GM23248 (cell line): ENCODE measurements at regions not wholly inside any gene's neighbourhood (a gene's known extent, or its start where the extent isn't known, plus 50 kb on each side); places are given as distances from the start of the nearest gene placed in this dataset.
A peak's percentile ranks its signal among the peaks of the same experiment; 100 is the strongest.

ENCODE experiments used
- DNase-seq: peaks from one replicate; pipeline ENCODE4 v3.0.0-alpha.2; 2015
- H2AFZ ChIP-seq: fragments of 200-600 bp; sonication (generic); 2 replicates; pipeline ENCODE4 v1.6.1; 2016; ENCODE audit warnings: antibody characterized with exemption
- H3F3A ChIP-seq: fragments of 200-600 bp; sonication (generic); 2 replicates; pipeline ENCODE4 v1.6.1; 2016; ENCODE audit warnings: mild to moderate bottlenecking, antibody characterized with exemption, mixed run types; ENCODE audit not compliant: insufficient read depth
- H3K27ac ChIP-seq: fragments of 200-600 bp; sonication (generic); 2 replicates; pipeline ENCODE4 v1.5.1; 2016; ENCODE audit warnings: mild to moderate bottlenecking
- H3K27me3 ChIP-seq: fragments of 200-600 bp; sonication (generic); replicated peaks from 2 replicates; pipeline ENCODE4 v1.6.1; 2016; ENCODE audit warnings: mild to moderate bottlenecking; ENCODE audit not compliant: insufficient read depth
- H3K36me3 ChIP-seq: fragments of 200-600 bp; sonication (generic); 2 replicates; pipeline ENCODE4 v1.6.1; 2016; ENCODE audit warnings: low read depth, mild to moderate bottlenecking
- H3K4me1 ChIP-seq: fragments of 200-600 bp; sonication (generic); 2 replicates; pipeline ENCODE4 v1.6.1; 2016; ENCODE audit warnings: mild to moderate bottlenecking; ENCODE audit not compliant: insufficient read depth
- H3K4me2 ChIP-seq: fragments of 200-600 bp; sonication (generic); one replicate; pipeline ENCODE4 v1.6.1; 2016; ENCODE audit warnings: mild to moderate bottlenecking; ENCODE audit not compliant: unreplicated experiment
- H3K4me3 ChIP-seq: fragments of 200-600 bp; sonication (generic); 2 replicates; pipeline ENCODE4 v1.5.1; 2016; ENCODE audit warnings: mild to moderate bottlenecking
- H3K79me2 ChIP-seq: fragments of 200-600 bp; sonication (generic); 2 replicates; pipeline ENCODE4 v1.6.1; 2016; ENCODE audit warnings: mild to moderate bottlenecking; ENCODE audit not compliant: insufficient read depth
- H3K9ac ChIP-seq: fragments of 200-600 bp; sonication (generic); 2 replicates; pipeline ENCODE4 v1.6.1; 2016; ENCODE audit warnings: mild to moderate bottlenecking
- H3K9me2 ChIP-seq: fragments of 200-600 bp; sonication (generic); 2 replicates; pipeline ENCODE4 v1.6.1; 2016; ENCODE audit warnings: mixed run types, mild to moderate bottlenecking, moderate library complexity; ENCODE audit not compliant: insufficient read depth
- H3K9me3 ChIP-seq: fragments of 200-600 bp; sonication (generic); one replicate; pipeline ENCODE4 v1.6.1; 2017; ENCODE audit warnings: low read depth
- H4K20me1 ChIP-seq: fragments of 200-600 bp; sonication (generic); 2 replicates; pipeline ENCODE4 v1.6.0; 2016; ENCODE audit not compliant: insufficient read depth
- EZH2 ChIP-seq: fragments of 200-600 bp; sonication (generic); IDR thresholded peaks from 2 replicates; pipeline ENCODE4 v1.6.1; 2018; ENCODE audit warnings: antibody characterized with exemption, mild to moderate bottlenecking; ENCODE audit not compliant: insufficient read depth, poor library complexity, severe bottlenecking
- EZH2phosphoT487 ChIP-seq: fragments of 200-600 bp; sonication (generic); IDR thresholded peaks from 2 replicates; pipeline ENCODE4 v1.6.1; 2018; ENCODE audit warnings: antibody characterized with exemption, moderate library complexity, mild to moderate bottlenecking, low read depth; ENCODE audit not compliant: insufficient read depth
- WGBS, 2 experiments: methylation state at CpG; one replicate each; pipeline ENCODE4 v1.1.6; 2015 to 2017; ENCODE audit warnings: low lambda C conversion rate in 2 of 2, low coverage in 1 of 2; ENCODE audit errors: missing lambda C conversion rate in 2 of 2; 5-methylcytosine and 5-hydroxymethylcytosine counted together
- in situ Hi-C: fragments of 300-500 bp; cut with MboI; formaldehyde crosslinking; loops from 2 replicates; pipeline ENCODE4 v1.15.0; 2020

DNA sequence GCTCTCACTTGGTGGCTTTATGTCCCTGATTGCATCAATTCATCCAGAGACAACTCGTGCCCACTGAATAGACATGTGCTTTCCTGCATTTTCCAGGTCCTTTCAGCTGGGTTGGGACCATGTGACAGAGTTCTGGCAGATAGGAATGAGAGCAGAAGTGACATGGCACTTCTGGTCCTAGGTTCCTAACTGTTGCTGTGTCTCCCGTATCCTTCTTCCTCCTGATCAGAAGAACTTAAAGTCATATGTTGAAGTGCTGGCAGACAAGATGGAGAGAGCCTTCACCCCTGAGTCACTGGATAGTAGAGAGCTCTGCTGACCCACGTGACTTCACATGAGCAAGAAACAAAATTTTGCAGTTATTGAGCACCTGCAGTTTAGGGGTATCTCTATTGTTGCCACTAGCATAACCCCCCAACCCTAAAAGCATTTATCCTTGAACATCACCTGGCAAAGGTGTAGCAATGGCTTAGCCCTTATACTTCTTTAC lies 80.0 kb downstream of the NREP start:
- H3K9me2 ChIP-seq: no peaks in the 10 kb centered on the region
- H3K36me3 ChIP-seq: no peaks in the 10 kb centered on the region
- DNase-seq: peak; percentile 67
- no peak overlapping the region for H3K4me3 ChIP-seq
- peak overlapping the region; percentile 49 for H2AFZ ChIP-seq
- H3K9ac ChIP-seq: peak overlapping the region; percentile 32; the same call in 1 of the 2 replicates
- in situ Hi-C loops: no loop called here
- no peaks in the 10 kb centered on the region for H3K79me2 ChIP-seq
- peaks cover 42% of the 10 kb centered on the region for H3F3A ChIP-seq
- H4K20me1 ChIP-seq: no peaks in the 10 kb centered on the region
- H3K27ac ChIP-seq: peak overlapping the region; percentile 75
- no peak for TF ChIP-seq EZH2
- H3K4me1 ChIP-seq: peaks cover 45% of the 10 kb centered on the region
- H3K4me2 ChIP-seq: peak overlapping the region; percentile 60
- H3K27me3 ChIP-seq: no peaks in the 10 kb centered on the region
- 24 to 25% methylated on average over 3 of the region's 3 CpGs for WGBS, 2 experiments
- H3K9me3 ChIP-seq: no peaks in the 10 kb centered on the region

DNA sequence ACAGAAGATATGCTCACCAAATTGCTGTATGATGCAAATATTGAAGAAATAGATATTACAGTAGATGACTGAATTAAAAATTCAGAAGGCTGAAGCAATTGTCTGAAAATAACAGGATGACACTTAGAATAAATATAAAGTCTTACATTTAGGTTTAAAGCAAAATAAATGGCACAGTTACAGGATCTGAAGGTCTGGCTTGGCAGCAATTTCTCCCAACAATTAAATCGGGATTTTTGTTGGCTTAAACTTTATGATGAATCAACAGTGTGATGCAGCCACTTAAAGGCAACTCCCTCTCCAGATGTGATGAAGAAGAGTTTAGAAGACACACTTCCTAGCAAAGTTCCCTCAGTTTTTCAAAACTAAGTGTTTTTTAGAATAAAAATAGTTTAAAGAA lies 80.5 kb downstream of the NREP start:
- Histone ChIP-seq H3K4me3 (no peak overlapping the region), H3K4me2 (peak overlapping the region; percentile 60), H4K20me1 (no peaks in the 10 kb centered on the region), H3K4me1 (peaks cover 40% of the 10 kb centered on the region), H3K79me2 (no peaks in the 10 kb centered on the region), H3K9me3 (no peaks in the 10 kb centered on the region), H3K27ac (peak overlapping the region; percentile 75), H3K36me3 (no peaks in the 10 kb centered on the region), H3F3A (peaks cover 37% of the 10 kb centered on the region), H2AFZ (peak overlapping the region; percentile 49; the same call in 1 of the 2 replicates), H3K27me3 (no peaks in the 10 kb centered on the region), H3K9me2 (no peaks in the 10 kb centered on the region), H3K9ac (peak overlapping the region; percentile 32; the same call in 1 of the 2 replicates)
- TF ChIP-seq EZH2 (no peak), EZH2phosphoT487 (no peak)
- in situ Hi-C loops: no loop called here
- peak; percentile 87 for DNase-seq
- WGBS, 2 experiments: 0% methylated on average over 1 of the region's 1 CpG

DNA sequence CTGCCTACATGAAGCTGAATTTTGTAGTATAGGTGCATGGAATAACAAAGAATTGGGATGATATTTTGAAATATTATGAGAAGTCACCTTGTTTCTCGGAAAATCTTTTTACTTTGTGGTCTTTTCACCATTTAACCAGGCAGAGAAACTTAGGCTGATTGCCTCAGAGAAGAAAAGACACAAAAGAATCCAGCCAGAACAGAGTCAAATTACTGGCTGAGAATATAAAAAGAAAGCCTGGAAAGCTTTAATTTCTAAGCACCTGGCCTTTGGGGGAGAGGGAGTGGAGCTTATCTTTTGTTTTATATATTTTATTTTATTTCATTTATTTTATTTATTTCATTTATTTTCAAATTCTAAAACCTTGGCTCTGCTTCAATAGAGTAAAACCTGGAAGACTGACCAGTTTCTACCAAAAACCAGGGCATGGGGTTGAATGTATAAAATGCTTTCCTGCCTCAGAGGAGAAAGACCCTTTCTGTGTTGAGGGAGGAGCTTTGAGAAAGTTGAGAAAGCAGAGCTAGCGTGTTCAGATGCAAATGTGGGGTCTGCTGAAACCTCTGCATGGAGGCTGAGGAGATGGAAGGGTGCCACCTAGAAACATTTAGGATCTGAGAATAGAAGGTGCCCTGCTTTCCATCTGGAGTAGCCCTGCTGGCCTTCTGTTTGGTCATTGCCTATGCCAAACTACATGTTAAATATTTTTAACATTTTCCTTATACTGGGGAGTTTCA lies 81.6 kb downstream of the NREP start:
- in situ Hi-C loops: no loop called here
- Histone ChIP-seq H3K27ac (no peak overlapping the region), H3K9me3 (no peaks in the 10 kb centered on the region), H3K9ac (no peak overlapping the region), H3F3A (peaks cover 26% of the 10 kb centered on the region), H4K20me1 (no peaks in the 10 kb centered on the region), H3K79me2 (no peaks in the 10 kb centered on the region), H3K4me2 (no peak overlapping the region), H3K27me3 (no peaks in the 10 kb centered on the region), H2AFZ (no peak overlapping the region), H3K36me3 (no peaks in the 10 kb centered on the region), H3K4me1 (peaks cover 34% of the 10 kb centered on the region), H3K9me2 (no peaks in the 10 kb centered on the region), H3K4me3 (no peak overlapping the region)
- DNase-seq: no peak
- no peak for TF ChIP-seq EZH2
- no peak for TF ChIP-seq EZH2phosphoT487
- 95 to 97% methylated on average over 2 of the region's 2 CpGs for WGBS, 2 experiments

DNA sequence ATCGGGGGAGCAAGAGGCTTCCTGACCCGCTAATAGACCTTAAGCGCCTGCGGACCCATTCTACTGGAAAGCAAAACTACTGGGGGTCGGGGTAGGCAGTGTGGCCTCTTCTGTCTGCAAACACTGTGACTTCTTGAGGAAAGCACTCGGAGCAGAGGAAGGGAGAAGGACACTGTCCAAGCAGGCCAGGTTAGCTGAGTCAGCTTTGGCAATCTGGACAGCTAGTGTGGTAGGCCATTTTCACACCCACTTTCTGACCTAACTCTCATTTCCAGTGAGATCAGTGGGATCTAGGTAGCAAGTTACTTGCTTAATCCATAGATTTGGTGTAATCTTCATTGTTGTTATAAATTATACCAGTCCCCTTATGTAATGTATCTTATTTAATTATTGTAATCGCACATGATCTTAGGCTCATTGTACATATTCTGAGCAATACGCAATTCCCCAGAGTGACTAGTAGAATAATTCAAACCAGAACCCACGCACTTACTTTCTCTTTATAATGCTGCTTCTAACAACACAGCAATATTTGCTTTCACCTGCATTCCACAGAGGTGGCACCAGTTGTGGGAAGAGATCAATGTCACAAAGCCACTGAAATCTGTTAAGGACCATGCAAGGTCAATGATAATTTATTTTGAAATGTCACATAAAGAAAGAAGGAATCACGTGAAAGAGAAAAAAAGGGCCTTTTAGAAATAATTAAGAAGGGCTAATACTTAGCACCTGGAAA lies 82.9 kb downstream of the NREP start:
- Histone ChIP-seq H3K79me2 (no peaks in the 10 kb centered on the region), H4K20me1 (no peaks in the 10 kb centered on the region), H3K27me3 (no peaks in the 10 kb centered on the region), H3K9ac (no peak overlapping the region), H3K27ac (no peak overlapping the region), H3K4me1 (peaks cover 31% of the 10 kb centered on the region), H3F3A (peaks cover 22% of the 10 kb centered on the region), H3K36me3 (no peaks in the 10 kb centered on the region), H2AFZ (no peak overlapping the region), H3K4me2 (no peak overlapping the region), H3K9me3 (no peaks in the 10 kb centered on the region), H3K9me2 (no peaks in the 10 kb centered on the region), H3K4me3 (no peak overlapping the region)
- peak; percentile 41 for DNase-seq
- in situ Hi-C loops: no loop called here
- WGBS, 2 experiments: 79 to 83% methylated on average over 10 of the region's 10 CpGs
- TF ChIP-seq EZH2 (no peak), EZH2phosphoT487 (no peak)
